ENCODE measurements at regions not wholly inside any gene's neighbourhood (a gene's known extent, or its start where the extent isn't known, plus 50 kb on each side); places are given as distances from the start of the nearest gene placed in this dataset.

- intact Hi-C loops (cut with micrococcal nuclease): no loop called here
Measured at GRCh38 chr15:46708226-46708625, 1009.1 kb upstream of the SEMA6D start.

GRCh38 chr15:46709460-46710083 is 1007.7 kb upstream of the SEMA6D start:
- no peaks in the 10 kb centered on the region for H3K9me2 ChIP-seq (replicated peaks; ENCODE audit: low read length)
- no TSS peak for BruUV-seq (replicated peaks)
- H3K79me2 ChIP-seq (ENCODE audit: low read length): no peaks in the 10 kb centered on the region
- no peak overlapping the region for H3K4me3 ChIP-seq (ENCODE audit: low read length)
- H3K4me1 ChIP-seq (ENCODE audit: insufficient read depth, low read length): no peaks in the 10 kb centered on the region
- H2AFZ ChIP-seq (ENCODE audit: low read length): no peak overlapping the region
- intact Hi-C loops (cut with micrococcal nuclease): no loop called here
- no peak overlapping the region for H3K4me2 ChIP-seq (ENCODE audit: low read length)
- no peak for DNase-seq
- no peaks in the 10 kb centered on the region for H3K27me3 ChIP-seq (ENCODE audit: low read length)
- no peaks in the 10 kb centered on the region for H3K9me3 ChIP-seq (ENCODE audit: low read length)
- ATAC-seq: no peak
- TF ChIP-seq CTCF (conservative IDR thresholded peaks at IDR 0.05; ENCODE audit: low read depth, low read length) (no peak), EZH2phosphoT487 (IDR thresholded peaks at IDR 0.05; ENCODE audit: borderline replicate concordance, low read length) (no peak), EZH2 (IDR thresholded peaks at IDR 0.05; ENCODE audit: low read length, unreplicated experiment) (no peak)
- H3K9ac ChIP-seq (ENCODE audit: low read length): no peak overlapping the region
- H3K36me3 ChIP-seq (ENCODE audit: low read depth, low read length): no peaks in the 10 kb centered on the region
- CTCF ChIA-PET: no interaction called here
- POLR2A ChIA-PET (ENCODE audit: unreplicated experiment): no interaction called here
- H4K20me1 ChIP-seq (ENCODE audit: low read length): no peaks in the 10 kb centered on the region
- no peaks in the 10 kb centered on the region for H3F3A ChIP-seq (ENCODE audit: low read length, unreplicated experiment)
- H3K27ac ChIP-seq (ENCODE audit: low read length): no peak overlapping the region

More at GRCh38 chr15:46708226-46708625, 1009.1 kb upstream of the SEMA6D start:
- no peaks in the 10 kb centered on the region for H3K4me1 ChIP-seq (ENCODE audit: insufficient read depth, low read length)
- DNase-seq: no peak
- no peaks in the 10 kb centered on the region for H3K9me3 ChIP-seq (ENCODE audit: low read length)
- H3K36me3 ChIP-seq (ENCODE audit: low read depth, low read length): no peaks in the 10 kb centered on the region
- H4K20me1 ChIP-seq (ENCODE audit: low read length): no peaks in the 10 kb centered on the region
- ChIA-PET CTCF (no interaction called here), POLR2A (ENCODE audit: unreplicated experiment) (no interaction called here)
- H3K9ac ChIP-seq (ENCODE audit: low read length): no peak overlapping the region
- H3F3A ChIP-seq (ENCODE audit: low read length, unreplicated experiment): no peaks in the 10 kb centered on the region
- H3K9me2 ChIP-seq (replicated peaks; ENCODE audit: low read length): no peaks in the 10 kb centered on the region
- no peak overlapping the region for H3K4me3 ChIP-seq (ENCODE audit: low read length)
- H2AFZ ChIP-seq (ENCODE audit: low read length): no peak overlapping the region
- TF ChIP-seq CTCF (conservative IDR thresholded peaks at IDR 0.05; ENCODE audit: low read depth, low read length) (no peak), EZH2 (IDR thresholded peaks at IDR 0.05; ENCODE audit: low read length, unreplicated experiment) (no peak), EZH2phosphoT487 (IDR thresholded peaks at IDR 0.05; ENCODE audit: borderline replicate concordance, low read length) (no peak)
- H3K4me2 ChIP-seq (ENCODE audit: low read length): no peak overlapping the region
- H3K27me3 ChIP-seq (ENCODE audit: low read length): no peaks in the 10 kb centered on the region
- no peaks in the 10 kb centered on the region for H3K79me2 ChIP-seq (ENCODE audit: low read length)
- no TSS peak for BruUV-seq (replicated peaks)
- no peak overlapping the region for H3K27ac ChIP-seq (ENCODE audit: low read length)
- no peak for ATAC-seq

- BruUV-seq (replicated peaks): no TSS peak
- CTCF ChIA-PET: no interaction called here
- Histone ChIP-seq H3K9me2 (replicated peaks; ENCODE audit: low read length) (no peaks in the 10 kb centered on the region), H3K9ac (ENCODE audit: low read length) (no peak overlapping the region), H3F3A (ENCODE audit: low read length, unreplicated experiment) (no peaks in the 10 kb centered on the region), H2AFZ (ENCODE audit: low read length) (no peak overlapping the region), H3K79me2 (ENCODE audit: low read length) (no peaks in the 10 kb centered on the region), H3K9me3 (ENCODE audit: low read length) (no peaks in the 10 kb centered on the region), H3K4me1 (ENCODE audit: insufficient read depth, low read length) (no peaks in the 10 kb centered on the region), H3K36me3 (ENCODE audit: low read depth, low read length) (no peaks in the 10 kb centered on the region), H3K4me3 (ENCODE audit: low read length) (no peak overlapping the region), H3K4me2 (ENCODE audit: low read length) (no peak overlapping the region), H3K27ac (ENCODE audit: low read length) (no peak overlapping the region), H3K27me3 (ENCODE audit: low read length) (no peaks in the 10 kb centered on the region), H4K20me1 (ENCODE audit: low read length) (no peaks in the 10 kb centered on the region)
- intact Hi-C loops (cut with micrococcal nuclease): no loop called here
- POLR2A ChIA-PET (ENCODE audit: unreplicated experiment): no interaction called here
- no peak for TF ChIP-seq EZH2phosphoT487 (IDR thresholded peaks at IDR 0.05; ENCODE audit: borderline replicate concordance, low read length)
- TF ChIP-seq EZH2 (IDR thresholded peaks at IDR 0.05; ENCODE audit: low read length, unreplicated experiment): no peak
- TF ChIP-seq CTCF (conservative IDR thresholded peaks at IDR 0.05; ENCODE audit: low read depth, low read length): no peak
- DNase-seq (no peak), ATAC-seq (no peak)
Measured at GRCh38 chr15:46710401-46710960, 1006.8 kb upstream of the SEMA6D start.

Data from PC-3 (cell line).